BE2C (cell line): ENCODE measurements at regions not wholly inside any gene's neighbourhood (a gene's known extent, or its start where the extent isn't known, plus 50 kb on each side); places are given as distances from the start of the nearest gene placed in this dataset.

Experiments
- DNase-seq: peaks from one replicate; pipeline ENCODE4 v3.0.0-alpha.2; 2020
- H3K27me3 ChIP-seq: fragments of 250-450 bp; sonication (Bioruptor Pico); 2 replicates; pipeline ENCODE4 v1.5.1; 2020; ENCODE audit warnings: mild to moderate bottlenecking
- H3K36me3 ChIP-seq: fragments of 250-450 bp; sonication (Bioruptor Pico); 2 replicates; pipeline ENCODE4 v1.5.1; 2020; ENCODE audit warnings: mild to moderate bottlenecking
- H3K4me1 ChIP-seq: fragments of 250-450 bp; sonication (Bioruptor Pico); 2 replicates; pipeline ENCODE4 v1.5.1; 2020
- H3K4me3 ChIP-seq: 2 replicates; pipeline ENCODE4 v1.5.1; 2011; ENCODE audit warnings: low read depth, low read length
- H3K9me3 ChIP-seq: fragments of 250-450 bp; sonication (Bioruptor Pico); 2 replicates; pipeline ENCODE4 v1.5.1; 2020
- TF ChIP-seq, protein P1 (sequence below): IDR thresholded peaks from 2 replicates; pipeline ENCODE4 v1.5.1; 2012; ENCODE audit warnings: mild to moderate bottlenecking, low read depth, low read length

DNA sequence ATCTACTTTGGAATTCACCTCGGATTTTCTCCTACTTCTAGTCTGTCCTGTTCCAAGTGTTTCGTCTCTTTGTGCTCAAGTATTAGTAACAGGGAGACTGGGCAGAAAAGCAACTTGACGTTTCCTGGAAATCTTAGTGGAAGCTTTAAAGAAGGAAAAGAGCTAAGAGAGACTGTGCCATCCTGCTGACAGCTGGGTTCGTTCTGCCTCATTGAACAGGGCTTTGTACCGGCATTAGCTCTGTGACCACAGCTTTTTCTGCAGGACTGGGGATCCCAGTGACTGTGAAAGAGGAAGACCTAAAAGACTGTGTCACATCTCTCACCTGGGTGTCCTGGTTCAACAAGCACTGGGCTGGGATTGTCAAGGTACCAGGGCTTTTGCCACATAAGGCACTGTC, 70.8 kb upstream of the CDCA7L start:
- no peaks in the 10 kb centered on the region for H3K36me3 ChIP-seq
- H3K27me3 ChIP-seq, result peaks cover 39% of the 10 kb centered on the region
- no peaks in the 10 kb centered on the region for H3K4me1 ChIP-seq
- TF ChIP-seq, protein P1, sequence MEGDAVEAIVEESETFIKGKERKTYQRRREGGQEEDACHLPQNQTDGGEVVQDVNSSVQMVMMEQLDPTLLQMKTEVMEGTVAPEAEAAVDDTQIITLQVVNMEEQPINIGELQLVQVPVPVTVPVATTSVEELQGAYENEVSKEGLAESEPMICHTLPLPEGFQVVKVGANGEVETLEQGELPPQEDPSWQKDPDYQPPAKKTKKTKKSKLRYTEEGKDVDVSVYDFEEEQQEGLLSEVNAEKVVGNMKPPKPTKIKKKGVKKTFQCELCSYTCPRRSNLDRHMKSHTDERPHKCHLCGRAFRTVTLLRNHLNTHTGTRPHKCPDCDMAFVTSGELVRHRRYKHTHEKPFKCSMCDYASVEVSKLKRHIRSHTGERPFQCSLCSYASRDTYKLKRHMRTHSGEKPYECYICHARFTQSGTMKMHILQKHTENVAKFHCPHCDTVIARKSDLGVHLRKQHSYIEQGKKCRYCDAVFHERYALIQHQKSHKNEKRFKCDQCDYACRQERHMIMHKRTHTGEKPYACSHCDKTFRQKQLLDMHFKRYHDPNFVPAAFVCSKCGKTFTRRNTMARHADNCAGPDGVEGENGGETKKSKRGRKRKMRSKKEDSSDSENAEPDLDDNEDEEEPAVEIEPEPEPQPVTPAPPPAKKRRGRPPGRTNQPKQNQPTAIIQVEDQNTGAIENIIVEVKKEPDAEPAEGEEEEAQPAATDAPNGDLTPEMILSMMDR, result no peak
- H3K4me3 ChIP-seq, result no peak overlapping the region
- no peak for DNase-seq
- no peaks in the 10 kb centered on the region for H3K9me3 ChIP-seq

DNA sequence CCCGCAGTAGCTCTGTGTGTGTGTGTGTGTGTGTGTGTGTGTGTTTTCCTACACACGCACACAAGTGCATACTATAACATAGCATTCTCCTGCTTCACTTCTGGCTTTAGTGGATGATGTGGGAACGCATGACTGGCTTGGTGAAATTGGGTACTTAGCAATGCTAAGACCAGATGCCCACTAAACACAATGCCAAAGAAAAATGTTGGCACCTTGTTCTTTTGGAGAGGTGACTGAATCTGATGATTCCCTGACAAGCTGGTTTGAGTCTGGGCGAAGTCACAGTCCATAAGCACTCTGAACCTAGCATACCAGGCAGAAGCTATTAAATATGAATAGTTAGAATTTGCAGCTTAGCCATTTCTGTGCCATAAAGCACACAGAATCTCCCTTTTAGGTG, 68.0 kb upstream of the CDCA7L start:
- Histone ChIP-seq H3K36me3 (no peaks in the 10 kb centered on the region), H3K9me3 (no peaks in the 10 kb centered on the region), H3K27me3 (peaks cover 52% of the 10 kb centered on the region), H3K4me1 (no peaks in the 10 kb centered on the region), H3K4me3 (no peak overlapping the region)
- TF ChIP-seq, protein P1, result no peak
- DNase-seq, result no peak

DNA sequence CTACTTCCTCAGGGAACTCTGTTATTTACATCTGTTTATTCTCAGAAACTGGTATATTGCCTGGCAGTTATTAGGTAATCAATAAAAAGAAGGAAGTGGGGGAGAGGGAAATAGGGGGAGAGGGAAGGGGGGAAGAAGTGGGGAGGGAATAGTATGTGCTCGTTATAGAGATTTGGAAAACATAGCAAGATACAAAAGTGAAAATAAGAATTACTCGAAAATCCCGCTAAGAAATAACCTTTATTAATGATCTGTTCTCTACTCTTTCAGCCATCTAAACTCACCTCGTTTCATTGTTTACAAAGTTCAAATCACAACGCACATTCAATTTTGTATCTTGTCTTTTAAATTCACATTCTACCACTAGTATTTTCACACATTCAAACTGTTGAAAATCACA, 63.0 kb upstream of the CDCA7L start:
- H3K36me3 ChIP-seq, result no peaks in the 10 kb centered on the region
- DNase-seq, result no peak
- no peaks in the 10 kb centered on the region for H3K9me3 ChIP-seq
- no peak overlapping the region for H3K4me3 ChIP-seq
- no peaks in the 10 kb centered on the region for H3K4me1 ChIP-seq
- TF ChIP-seq, protein P1, result no peak
- peaks cover 64% of the 10 kb centered on the region for H3K27me3 ChIP-seq

DNA sequence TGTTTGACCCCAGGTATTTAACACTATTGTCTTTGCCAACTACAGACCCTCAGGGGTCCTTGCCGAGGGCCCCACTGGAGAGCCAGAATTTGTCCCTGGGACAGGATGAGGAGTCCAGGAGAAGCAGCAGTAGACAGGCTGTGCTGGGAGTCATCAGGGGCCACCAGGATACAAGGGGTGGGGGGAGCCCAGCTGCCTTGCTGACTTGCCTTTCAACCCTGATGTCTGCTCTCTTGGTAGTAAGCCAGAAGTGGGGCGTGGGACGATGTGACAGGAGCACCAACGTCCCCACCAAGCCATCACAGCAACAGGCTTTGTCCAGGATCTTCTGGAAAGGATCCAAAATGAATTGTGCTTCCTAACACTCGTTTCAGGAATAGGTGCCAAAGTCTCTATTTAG, 62.4 kb upstream of the CDCA7L start:
- DNase-seq, result no peak
- no peak overlapping the region for H3K4me3 ChIP-seq
- TF ChIP-seq, protein P1, result no peak

DNA sequence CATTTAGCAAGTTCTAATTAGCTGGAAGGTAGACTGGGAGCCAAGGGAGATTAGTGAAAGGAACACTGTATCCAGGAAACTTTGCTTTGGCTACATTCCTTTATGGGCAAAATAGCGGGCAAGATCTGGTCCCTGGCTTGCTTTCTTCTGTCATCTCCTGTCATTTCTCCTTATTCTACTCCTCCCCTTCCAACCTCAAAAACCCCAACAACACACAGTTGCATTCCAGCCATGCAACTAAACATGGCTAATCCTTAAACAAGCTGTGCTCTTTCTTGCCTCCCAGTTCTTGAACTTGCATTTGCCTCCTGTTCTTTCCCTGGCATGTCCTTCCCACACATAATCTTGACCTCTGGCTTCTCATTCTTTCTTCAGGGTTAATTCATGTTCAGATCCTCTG, 59.5 kb upstream of the CDCA7L start:
- H3K4me1 ChIP-seq, result no peaks in the 10 kb centered on the region
- TF ChIP-seq, protein P1, result no peak
- no peaks in the 10 kb centered on the region for H3K36me3 ChIP-seq
- H3K4me3 ChIP-seq, result no peak overlapping the region
- H3K9me3 ChIP-seq, result no peaks in the 10 kb centered on the region
- H3K27me3 ChIP-seq, result peaks cover 71% of the 10 kb centered on the region
- no peak for DNase-seq

More for the DNA sequence above, 62.4 kb upstream of the CDCA7L start:
- H3K9me3 ChIP-seq, result no peaks in the 10 kb centered on the region
- peaks cover 65% of the 10 kb centered on the region for H3K27me3 ChIP-seq
- no peaks in the 10 kb centered on the region for H3K4me1 ChIP-seq
- no peaks in the 10 kb centered on the region for H3K36me3 ChIP-seq

DNA sequence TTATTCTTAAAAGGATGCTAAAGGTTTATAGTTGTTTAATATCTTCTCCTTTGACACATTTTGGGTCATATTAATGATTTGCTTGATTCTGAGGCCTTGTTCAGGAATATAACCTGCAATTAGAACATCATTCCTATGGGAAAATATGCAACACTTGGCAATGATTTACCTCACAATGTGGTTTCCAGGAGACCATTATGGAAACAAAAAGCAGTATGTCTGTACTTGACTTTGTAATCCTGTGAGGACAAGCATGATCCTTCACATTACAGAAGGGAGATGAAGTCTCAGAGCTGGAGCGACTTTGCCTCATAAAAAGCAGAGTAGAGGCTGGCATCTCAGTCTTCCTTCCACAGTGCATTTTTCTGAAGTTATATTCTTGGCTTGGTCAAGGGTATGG, 57.0 kb upstream of the CDCA7L start:
- H3K9me3 ChIP-seq, result no peaks in the 10 kb centered on the region
- DNase-seq, result no peak
- TF ChIP-seq, protein P1, result no peak
- no peaks in the 10 kb centered on the region for H3K36me3 ChIP-seq
- H3K4me1 ChIP-seq, result no peaks in the 10 kb centered on the region
- no peak overlapping the region for H3K4me3 ChIP-seq
- peaks cover 57% of the 10 kb centered on the region for H3K27me3 ChIP-seq
